PFSK-1 (cell line): ENCODE measurements at regions not wholly inside any gene's neighbourhood (a gene's known extent, or its start where the extent isn't known, plus 50 kb on each side); places are given as distances from the start of the nearest gene placed in this dataset.

Source experiments
- FOXP2 ChIP-seq: optimal IDR thresholded peaks from 2 replicates; pipeline ENCODE3; 2011; ENCODE audit warnings: borderline replicate concordance, control low read depth, inconsistent platforms; ENCODE audit not compliant: insufficient read depth; ENCODE audit errors: extremely low read length, extremely low read depth
- POLR2AphosphoS5 ChIP-seq: IDR thresholded peaks from 2 replicates; pipeline ENCODE4 v1.6.1; 2012; ENCODE audit warnings: low read depth, mild to moderate bottlenecking, control low read depth, low read length, moderate library complexity
- REST ChIP-seq, 2 experiments: IDR thresholded peaks; 2 replicates each; pipeline versions ENCODE4 v1.6.1 to v1.8.0; 2011 to 2012; ENCODE audit warnings: low read depth in 2 of 2, low read length in 2 of 2, control low read depth in 1 of 2, inconsistent platforms in 1 of 2, mild to moderate bottlenecking in 1 of 2, moderate library complexity in 1 of 2; ENCODE audit not compliant: insufficient read depth in 1 of 2
- SIN3A ChIP-seq: IDR thresholded peaks from 2 replicates; pipeline ENCODE4 v1.6.1; 2012; ENCODE audit warnings: mild to moderate bottlenecking, low read length, moderate library complexity, borderline replicate concordance; ENCODE audit not compliant: insufficient read depth
- TAF1 ChIP-seq: IDR thresholded peaks from 2 replicates; pipeline ENCODE4 v1.6.1; 2012; ENCODE audit warnings: low read length, control low read depth, borderline replicate concordance; ENCODE audit not compliant: insufficient read depth

- TF ChIP-seq TAF1 (no peak), REST (IDR thresholded peaks at IDR 0.05; ENCODE audit: insufficient read depth in 1 of 2, low read depth in 2 of 2, low read length in 2 of 2) (no peak), SIN3A (no peak), POLR2AphosphoS5 (no peak), FOXP2 (no peak)
Observed at GRCh38 chrX:45849261-45849862, 648.7 kb upstream of the DIPK2B start.

- TF ChIP-seq TAF1 = no peak
Observed at GRCh38 chrX:45847961-45848360, 647.3 kb upstream of the DIPK2B start.

GRCh38 chrX:45846328-45846727 is 645.7 kb upstream of the DIPK2B start:
- TF ChIP-seq REST (IDR thresholded peaks at IDR 0.05; ENCODE audit: insufficient read depth in 1 of 2, low read depth in 2 of 2, low read length in 2 of 2) (no peak), SIN3A (no peak), POLR2AphosphoS5 (no peak), FOXP2 (no peak), TAF1 (no peak)

- TF ChIP-seq SIN3A (no peak), TAF1 (no peak), POLR2AphosphoS5 (no peak), FOXP2 (no peak), REST (IDR thresholded peaks at IDR 0.05; ENCODE audit: insufficient read depth in 1 of 2, low read depth in 2 of 2, low read length in 2 of 2) (no peak)
Observed at GRCh38 chrX:45845142-45845541, 644.5 kb upstream of the DIPK2B start.

GRCh38 chrX:45843518-45843917 is 642.8 kb upstream of the DIPK2B start:
- TF ChIP-seq POLR2AphosphoS5 (no peak), FOXP2 (no peak), TAF1 (no peak), REST (IDR thresholded peaks at IDR 0.05; ENCODE audit: insufficient read depth in 1 of 2, low read depth in 2 of 2, low read length in 2 of 2) (no peak), SIN3A (no peak)
